COLO829 (cell line): ENCODE measurements at regions not wholly inside any gene's neighbourhood (a gene's known extent, or its start where the extent isn't known, plus 50 kb on each side); places are given as distances from the start of the nearest gene placed in this dataset.

ENCODE experiments used
- DNase-seq: peaks from one replicate; pipeline ENCODE4 v3.0.0; 2012; ENCODE audit warnings: low spot score

GRCh38 chr18:22074282-22075070, 94.9 kb upstream of the GATA6 start:
- no peak for DNase-seq

- DNase-seq, result no peak
These were observed 89.4 kb upstream of the GATA6 start for GRCh38 chr18:22080035-22080434.

GRCh38 chr18:22082408-22082807, 87.0 kb upstream of the GATA6 start:
- no peak for DNase-seq

GRCh38 chr18:22084547-22084946, 84.8 kb upstream of the GATA6 start:
- DNase-seq, result no peak

- DNase-seq, result no peak
These were observed 82.4 kb upstream of the GATA6 start for GRCh38 chr18:22086973-22087372.

GRCh38 chr18:22088029-22088428, 81.4 kb upstream of the GATA6 start:
- DNase-seq, result no peak

- no peak for DNase-seq
These were observed 80.3 kb upstream of the GATA6 start for GRCh38 chr18:22088996-22089640.

- DNase-seq, result no peak
These were observed 78.0 kb upstream of the GATA6 start for GRCh38 chr18:22091341-22091740.

GRCh38 chr18:22093731-22094357, 75.5 kb upstream of the GATA6 start:
- no peak for DNase-seq

GRCh38 chr18:22094358-22094734, 75.0 kb upstream of the GATA6 start:
- no peak for DNase-seq

- DNase-seq, result no peak
These were observed 70.8 kb upstream of the GATA6 start for GRCh38 chr18:22098563-22098989.

- no peak for DNase-seq
These were observed 69.5 kb upstream of the GATA6 start for GRCh38 chr18:22099925-22100324.

- DNase-seq, result no peak
These were observed 67.7 kb upstream of the GATA6 start for GRCh38 chr18:22101731-22102130.

GRCh38 chr18:22102953-22103646, 66.3 kb upstream of the GATA6 start:
- no peak for DNase-seq

- DNase-seq, result no peak
These were observed 65.8 kb upstream of the GATA6 start for GRCh38 chr18:22103647-22104031.

- no peak for DNase-seq
These were observed 62.7 kb upstream of the GATA6 start for GRCh38 chr18:22106536-22107292.

GRCh38 chr18:22108674-22109073, 60.7 kb upstream of the GATA6 start:
- no peak for DNase-seq

GRCh38 chr18:22109535-22109934, 59.9 kb upstream of the GATA6 start:
- no peak for DNase-seq

GRCh38 chr18:22110461-22110924, 58.9 kb upstream of the GATA6 start:
- DNase-seq, result no peak

- no peak for DNase-seq
These were observed 57.2 kb upstream of the GATA6 start for GRCh38 chr18:22112215-22112614.

GRCh38 chr18:22113144-22113844, 56.1 kb upstream of the GATA6 start:
- DNase-seq, result no peak
